GM12892 (cell line): ENCODE measurements at regions not wholly inside any gene's neighbourhood (a gene's known extent, or its start where the extent isn't known, plus 50 kb on each side); places are given as distances from the start of the nearest gene placed in this dataset.

Source experiments
- POLR2A ChIP-seq: IDR thresholded peaks from 2 replicates; pipeline ENCODE4 v1.6.1; 2011; ENCODE audit warnings: low read depth, low read length, control low read depth
- POLR2AphosphoS5 ChIP-seq: IDR thresholded peaks from 2 replicates; pipeline ENCODE4 v1.6.1; 2011; ENCODE audit warnings: low read depth, low read length, control low read depth

DNA sequence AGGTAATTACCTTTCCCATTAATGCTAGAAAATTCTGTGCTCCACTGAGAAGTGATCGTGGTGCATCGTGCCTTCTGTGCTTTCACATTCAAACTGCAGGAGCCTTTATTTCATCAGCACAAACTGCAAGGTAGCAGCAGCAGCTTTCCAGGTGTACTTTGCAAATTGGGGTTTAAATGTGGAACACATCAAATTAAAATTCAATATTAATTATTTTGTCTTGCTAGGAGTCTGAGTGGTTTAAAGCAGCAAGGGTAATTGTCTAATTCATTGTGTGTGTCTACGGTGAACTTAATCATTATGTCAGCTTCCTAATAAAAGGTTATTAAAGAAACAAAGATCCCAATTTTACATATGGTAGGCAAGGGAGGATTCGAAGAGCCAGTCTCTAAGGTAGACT, 180.8 kb upstream of the ATP5MC3 start:
- no peak for TF ChIP-seq POLR2AphosphoS5
- TF ChIP-seq POLR2A = no peak
